ENCODE measurements at regions not wholly inside any gene's neighbourhood (a gene's known extent, or its start where the extent isn't known, plus 50 kb on each side); places are given as distances from the start of the nearest gene placed in this dataset.

- no peaks in the 10 kb centered on the region for H3K27me3 Mint-ChIP-seq (ENCODE audit: unreplicated experiment)
- H3K4me1 Mint-ChIP-seq (ENCODE audit: unreplicated experiment) = no peaks in the 10 kb centered on the region
- TF ChIP-seq CTCF (IDR thresholded peaks at IDR 0.05) = no peak
- H3K36me3 Mint-ChIP-seq (ENCODE audit: unreplicated experiment) = no peaks in the 10 kb centered on the region
- H3K4me3 Mint-ChIP-seq (ENCODE audit: unreplicated experiment) = no peak overlapping the region
- H3K9me3 Mint-ChIP-seq (ENCODE audit: unreplicated experiment) = peaks cover 18% of the 10 kb centered on the region
- no peak for DNase-seq (ENCODE audit: extremely low spot score, unreplicated experiment)
- H3K27ac Mint-ChIP-seq (ENCODE audit: unreplicated experiment) = no peak overlapping the region
Measured at GRCh38 chr2:136482006-136482405, 283.3 kb upstream of the THSD7B start.

- no peaks in the 10 kb centered on the region for H3K4me1 Mint-ChIP-seq (ENCODE audit: unreplicated experiment)
- H3K27ac Mint-ChIP-seq (ENCODE audit: unreplicated experiment) = no peak overlapping the region
- no peak overlapping the region for H3K4me3 Mint-ChIP-seq (ENCODE audit: unreplicated experiment)
- no peaks in the 10 kb centered on the region for H3K36me3 Mint-ChIP-seq (ENCODE audit: unreplicated experiment)
- no peak for TF ChIP-seq CTCF (IDR thresholded peaks at IDR 0.05)
- H3K9me3 Mint-ChIP-seq (ENCODE audit: unreplicated experiment) = peaks cover 22% of the 10 kb centered on the region
- no peak for DNase-seq (ENCODE audit: extremely low spot score, unreplicated experiment)
- H3K27me3 Mint-ChIP-seq (ENCODE audit: unreplicated experiment) = no peaks in the 10 kb centered on the region
Measured at GRCh38 chr2:136479696-136480095, 285.6 kb upstream of the THSD7B start.

- no peak for TF ChIP-seq CTCF (IDR thresholded peaks at IDR 0.05)
- no peaks in the 10 kb centered on the region for H3K4me1 Mint-ChIP-seq (ENCODE audit: unreplicated experiment)
- no peak for DNase-seq (ENCODE audit: extremely low spot score, unreplicated experiment)
Measured at GRCh38 chr2:136468799-136469369, 296.5 kb upstream of the THSD7B start.

GRCh38 chr2:136452528-136452927 is 312.8 kb upstream of the THSD7B start:
- no peak for TF ChIP-seq CTCF (IDR thresholded peaks at IDR 0.05)
- no peaks in the 10 kb centered on the region for H3K9me3 Mint-ChIP-seq (ENCODE audit: unreplicated experiment)
- no peak for DNase-seq (ENCODE audit: extremely low spot score, unreplicated experiment)
- no peak overlapping the region for H3K4me3 Mint-ChIP-seq (ENCODE audit: unreplicated experiment)
- no peaks in the 10 kb centered on the region for H3K4me1 Mint-ChIP-seq (ENCODE audit: unreplicated experiment)
- H3K27me3 Mint-ChIP-seq (ENCODE audit: unreplicated experiment) = peaks cover 4% of the 10 kb centered on the region
- no peaks in the 10 kb centered on the region for H3K36me3 Mint-ChIP-seq (ENCODE audit: unreplicated experiment)
- no peak overlapping the region for H3K27ac Mint-ChIP-seq (ENCODE audit: unreplicated experiment)

More at GRCh38 chr2:136468799-136469369, 296.5 kb upstream of the THSD7B start:
- H3K9me3 Mint-ChIP-seq (ENCODE audit: unreplicated experiment) = peaks cover 18% of the 10 kb centered on the region
- H3K27me3 Mint-ChIP-seq (ENCODE audit: unreplicated experiment) = no peaks in the 10 kb centered on the region
- H3K27ac Mint-ChIP-seq (ENCODE audit: unreplicated experiment) = no peak overlapping the region
- H3K36me3 Mint-ChIP-seq (ENCODE audit: unreplicated experiment) = no peaks in the 10 kb centered on the region
- no peak overlapping the region for H3K4me3 Mint-ChIP-seq (ENCODE audit: unreplicated experiment)

GRCh38 chr2:136448986-136449780 is 316.2 kb upstream of the THSD7B start:
- Mint-ChIP-seq H3K27ac (ENCODE audit: unreplicated experiment) (no peak overlapping the region), H3K4me3 (ENCODE audit: unreplicated experiment) (no peak overlapping the region), H3K4me1 (ENCODE audit: unreplicated experiment) (no peaks in the 10 kb centered on the region), H3K9me3 (ENCODE audit: unreplicated experiment) (no peaks in the 10 kb centered on the region), H3K36me3 (ENCODE audit: unreplicated experiment) (no peaks in the 10 kb centered on the region), H3K27me3 (ENCODE audit: unreplicated experiment) (peaks cover 4% of the 10 kb centered on the region)
- no peak for DNase-seq (ENCODE audit: extremely low spot score, unreplicated experiment)
- TF ChIP-seq CTCF (IDR thresholded peaks at IDR 0.05) = no peak
